Umbilical cord (tissue), 1 donor: ENCODE measurements at regions not wholly inside any gene's neighbourhood (a gene's known extent, or its start where the extent isn't known, plus 50 kb on each side); places are given as distances from the start of the nearest gene placed in this dataset.
A peak's percentile ranks its signal among the peaks of the same experiment; 100 is the strongest.

Experiments used
- DNase-seq: peaks from one replicate; pipeline ENCODE4 v3.0.0-alpha.2; 2015; ENCODE audit warnings: low spot score

DNA sequence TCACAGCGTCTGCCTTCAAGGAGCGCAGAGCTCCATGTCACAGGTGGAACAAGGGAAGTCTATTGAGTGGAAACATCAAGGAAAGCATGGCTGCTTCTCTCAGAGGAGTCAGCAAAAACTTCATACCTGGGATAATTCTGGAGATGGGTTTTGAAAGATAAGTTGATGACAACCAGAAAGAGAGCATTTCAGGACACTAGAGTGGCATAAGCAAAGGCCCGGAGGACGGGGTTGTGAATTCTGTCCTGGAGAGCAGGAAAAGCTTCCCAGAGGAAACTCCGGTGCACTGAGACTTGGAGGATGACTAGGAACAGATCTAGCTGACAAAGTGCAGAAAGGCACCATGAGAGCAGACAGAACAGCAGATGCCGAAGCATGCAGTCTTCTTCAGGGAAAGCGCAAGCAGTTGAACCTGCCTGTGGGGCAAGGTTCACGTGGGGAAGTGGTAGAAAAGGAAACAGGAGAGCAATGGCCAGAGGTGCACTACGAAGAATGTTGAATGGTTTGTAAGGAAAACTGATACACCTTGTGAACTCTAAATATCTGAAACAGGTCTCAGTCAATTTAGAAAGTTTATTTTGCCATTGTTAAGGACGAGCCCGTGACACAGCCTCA, 222.9 kb downstream of the PLPP3 start:
- DNase-seq: no peak

DNA sequence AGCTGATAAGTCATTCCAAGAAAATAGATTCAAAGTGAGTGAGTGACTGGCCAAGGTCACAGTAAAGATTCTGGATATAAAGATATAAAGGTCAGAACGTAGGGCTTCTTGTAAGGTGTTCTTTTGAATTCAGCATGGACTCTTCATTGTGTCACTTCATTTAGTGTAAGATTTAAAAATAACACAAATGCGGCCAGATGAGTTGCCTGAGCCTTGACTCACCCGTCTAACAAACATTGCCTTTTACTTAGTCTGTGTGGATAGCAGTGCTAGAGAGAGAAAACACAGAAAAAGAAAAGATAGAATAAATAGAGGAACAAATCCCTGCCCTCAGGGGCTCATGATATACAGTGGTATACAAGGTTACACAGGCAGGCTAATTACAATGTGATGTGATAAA, 223.4 kb downstream of the PLPP3 start:
- DNase-seq: no peak

DNA sequence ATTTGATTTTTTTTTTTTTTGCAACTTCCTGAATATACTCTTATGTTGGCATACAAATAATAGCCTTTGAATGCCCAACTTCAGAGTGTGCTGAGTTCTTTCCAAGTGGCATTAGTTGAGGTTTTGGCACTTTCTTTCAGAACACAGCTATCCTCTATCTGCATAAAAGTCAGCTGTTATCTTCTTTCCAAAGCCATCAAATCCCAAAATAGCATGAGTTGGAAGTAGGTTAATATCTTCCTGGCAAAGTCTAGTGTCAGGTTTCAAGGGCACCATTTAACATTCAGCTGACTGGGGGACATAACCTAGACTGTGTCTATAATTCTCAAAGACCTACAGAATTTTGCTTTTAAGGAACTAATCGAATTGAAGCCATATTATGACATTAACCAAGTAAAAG, 223.9 kb downstream of the PLPP3 start:
- peak; percentile 55 for DNase-seq

DNA sequence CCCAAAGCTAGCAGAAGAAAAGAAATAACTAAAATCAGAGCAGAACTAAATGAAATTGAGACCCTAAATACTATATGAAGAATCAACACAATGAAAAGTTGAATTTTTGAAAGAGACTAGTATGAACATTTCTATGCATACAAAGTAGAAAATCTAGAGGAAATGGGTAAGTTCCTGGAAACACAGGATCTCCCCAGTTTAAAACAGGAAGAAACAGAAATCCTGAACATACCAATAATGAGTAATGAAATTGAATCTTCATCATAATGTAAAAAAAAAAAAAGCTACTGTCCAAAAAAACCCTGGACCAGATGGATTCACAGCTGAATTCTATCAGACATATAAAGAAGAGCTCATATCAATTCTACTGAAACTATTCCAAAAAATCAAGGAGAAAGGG, 233.5 kb downstream of the PLPP3 start:
- no peak for DNase-seq

DNA sequence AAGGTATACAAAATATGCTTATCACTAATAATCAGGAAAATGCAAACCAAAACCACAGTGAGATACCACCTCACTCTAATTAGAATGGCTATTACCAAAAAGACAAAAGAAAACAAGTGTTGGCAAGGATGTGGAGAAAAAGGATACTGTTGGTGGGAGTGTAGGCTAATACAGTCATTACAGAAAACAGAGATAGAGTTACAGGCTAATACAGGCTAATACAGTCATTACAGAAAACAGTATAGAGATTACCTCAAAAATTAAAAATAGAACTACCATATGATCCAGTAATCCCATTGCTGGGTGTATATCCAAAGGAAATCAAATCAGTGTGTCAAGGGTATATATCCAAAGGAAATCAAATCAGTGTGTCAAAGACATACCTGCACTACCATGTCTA, 238.4 kb downstream of the PLPP3 start:
- DNase-seq: no peak

DNA sequence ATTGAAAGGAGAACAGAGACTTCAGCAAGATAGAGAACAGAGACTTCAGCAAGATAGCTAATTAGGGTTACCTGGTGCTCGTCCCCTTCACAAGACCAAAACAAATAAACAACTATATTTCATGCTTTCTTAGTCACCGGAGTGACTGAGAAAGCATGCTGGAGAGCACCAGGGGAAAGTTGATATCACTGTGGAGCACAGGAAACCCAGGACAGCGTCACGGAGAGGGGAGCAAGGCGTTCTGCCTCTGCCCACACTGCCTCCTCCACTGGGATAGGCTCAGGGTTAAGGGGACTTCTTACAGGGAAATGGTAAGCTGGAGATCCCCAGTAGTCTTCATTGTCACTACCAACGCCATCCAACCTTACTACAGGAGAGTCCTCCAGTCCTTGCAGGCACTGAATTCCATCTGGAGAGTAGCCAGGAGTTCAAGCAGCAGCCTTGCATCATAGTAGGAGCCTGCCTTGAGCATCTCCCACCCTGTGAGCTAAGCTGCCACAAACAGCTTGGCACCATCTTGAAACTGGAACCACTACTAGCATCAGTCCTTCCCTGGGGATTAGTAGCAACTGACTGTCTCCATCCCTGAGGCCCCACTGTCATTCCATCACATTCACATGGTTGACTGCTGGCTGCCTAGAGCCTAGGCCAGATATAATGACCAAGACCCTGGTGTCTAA, 239.4 kb downstream of the PLPP3 start:
- no peak for DNase-seq

DNA sequence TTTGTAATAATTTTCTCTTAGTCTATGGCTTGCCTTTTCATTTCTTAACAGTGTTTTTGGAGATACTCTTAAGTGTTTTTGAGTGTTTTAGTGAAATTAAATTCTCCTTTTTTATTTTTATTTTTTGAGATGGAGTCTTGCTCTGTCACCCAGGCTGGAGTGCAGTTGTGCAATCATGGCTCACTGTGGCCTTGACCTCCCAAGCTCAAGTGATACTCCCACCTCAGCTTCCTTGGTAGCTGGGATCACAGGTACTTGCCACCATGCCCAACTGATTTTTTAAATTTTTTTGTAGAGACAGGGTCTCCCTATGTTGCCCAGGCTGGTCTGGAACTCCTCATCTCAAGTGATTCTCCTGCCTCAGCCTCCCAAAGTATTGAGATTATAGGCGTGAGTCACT, 240.3 kb downstream of the PLPP3 start:
- DNase-seq: no peak

DNA sequence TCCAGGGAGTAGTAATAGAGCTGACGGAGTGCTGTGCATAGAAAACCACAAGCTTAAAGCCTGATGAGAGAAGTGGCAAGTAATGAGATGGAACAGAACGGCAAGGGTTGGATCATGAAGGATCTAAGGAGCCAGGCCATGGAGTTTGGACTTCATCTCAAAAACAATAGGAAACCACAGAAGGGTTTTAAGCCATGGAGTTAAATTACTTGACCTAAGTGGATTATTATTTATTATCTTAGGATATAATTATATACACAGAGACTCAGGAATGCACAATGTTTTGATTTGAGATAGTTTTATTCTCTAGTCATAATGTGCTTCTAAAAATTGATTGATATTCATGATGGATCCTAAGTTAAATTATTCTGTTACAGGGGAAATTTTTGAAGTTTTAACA, 242.4 kb downstream of the PLPP3 start:
- no peak for DNase-seq

DNA sequence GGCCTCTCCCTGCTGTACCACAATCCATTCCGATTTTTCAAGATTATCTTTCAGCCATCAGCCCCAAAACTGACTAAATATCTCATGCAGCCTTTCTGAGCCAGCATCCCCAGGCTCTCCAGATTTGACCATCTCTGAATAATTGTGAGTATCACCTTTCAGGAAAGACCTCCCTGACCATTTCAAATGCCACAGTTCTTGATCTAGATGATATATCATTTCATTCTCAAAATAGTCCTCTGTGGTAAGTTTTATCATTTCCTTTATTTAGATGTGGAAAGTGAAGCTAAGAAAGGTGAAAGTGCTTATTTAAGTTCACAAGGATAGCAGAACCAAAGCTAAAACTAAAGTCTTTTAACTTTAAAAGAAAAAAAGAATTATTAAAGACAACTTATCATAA, 244.0 kb downstream of the PLPP3 start:
- no peak for DNase-seq

DNA sequence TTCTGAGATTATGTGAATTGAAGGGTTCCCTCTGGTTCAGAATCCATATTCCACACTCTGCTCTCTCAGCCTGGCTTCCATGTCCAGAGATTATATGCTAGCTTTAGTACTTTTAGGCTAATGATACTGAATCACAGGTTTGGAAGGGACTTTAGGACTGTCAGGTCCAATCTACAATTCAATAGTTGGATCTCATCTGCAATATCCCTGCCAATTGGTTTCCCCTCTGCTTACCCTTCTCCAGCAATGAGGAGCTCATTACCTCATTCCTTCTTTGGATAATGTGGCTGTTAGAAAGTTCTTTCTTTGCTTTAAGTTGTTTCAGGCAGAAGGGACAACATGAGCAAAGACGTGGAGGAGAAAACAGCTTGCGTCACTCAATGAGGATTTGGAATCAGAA, 245.3 kb downstream of the PLPP3 start:
- DNase-seq: no peak

DNA sequence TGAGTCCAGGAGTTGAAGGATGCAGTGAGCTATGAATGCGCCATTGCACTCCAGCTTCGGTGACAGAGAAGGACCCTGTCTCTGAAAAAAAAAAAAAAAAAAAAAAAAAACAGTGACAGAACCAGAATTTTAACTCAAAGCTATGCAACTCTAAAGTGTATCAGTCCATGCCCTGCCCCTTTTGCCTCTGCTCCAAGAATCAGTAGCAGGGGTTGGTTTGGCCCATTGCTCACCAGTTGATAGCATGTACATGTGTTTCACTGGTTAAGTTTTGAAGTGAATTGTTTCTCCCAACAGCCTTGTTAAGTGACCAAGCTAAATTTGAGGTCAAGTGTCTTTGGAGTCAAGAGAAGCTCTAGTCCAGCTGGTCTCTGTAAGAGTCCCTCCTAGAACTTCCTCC, 245.9 kb downstream of the PLPP3 start:
- no peak for DNase-seq

DNA sequence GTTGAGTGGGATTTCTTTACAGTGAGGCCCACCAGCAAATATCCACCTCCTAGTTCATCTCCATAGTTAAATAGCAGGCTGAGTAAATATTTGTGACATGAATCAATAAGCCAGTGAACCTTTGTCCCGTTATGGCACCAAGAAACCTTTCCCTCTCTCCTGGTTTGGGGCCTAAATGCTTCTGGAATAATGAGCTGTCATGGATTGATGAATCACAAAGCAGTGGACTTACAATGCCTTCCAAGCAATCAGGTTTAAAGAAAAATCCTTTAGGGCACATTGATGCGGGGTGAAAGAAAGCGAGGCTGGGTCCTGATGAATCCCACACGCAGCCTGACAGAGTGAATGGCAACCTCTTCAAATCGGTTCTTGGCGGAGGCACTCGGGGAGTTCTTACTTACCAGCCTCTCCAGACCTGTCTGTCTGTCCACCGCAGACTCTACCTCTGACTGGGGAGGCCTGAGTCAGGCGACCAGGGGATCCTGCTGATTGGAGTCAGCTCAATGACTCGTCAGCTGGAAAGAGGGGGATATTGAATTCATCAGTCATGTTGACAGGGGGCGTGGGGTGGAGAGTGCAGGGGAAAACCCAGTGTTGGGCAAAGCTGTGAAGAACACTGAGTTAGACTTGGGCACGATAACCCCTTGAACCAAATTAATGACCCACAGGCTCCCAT, 247.3 kb downstream of the PLPP3 start:
- DNase-seq: no peak

DNA sequence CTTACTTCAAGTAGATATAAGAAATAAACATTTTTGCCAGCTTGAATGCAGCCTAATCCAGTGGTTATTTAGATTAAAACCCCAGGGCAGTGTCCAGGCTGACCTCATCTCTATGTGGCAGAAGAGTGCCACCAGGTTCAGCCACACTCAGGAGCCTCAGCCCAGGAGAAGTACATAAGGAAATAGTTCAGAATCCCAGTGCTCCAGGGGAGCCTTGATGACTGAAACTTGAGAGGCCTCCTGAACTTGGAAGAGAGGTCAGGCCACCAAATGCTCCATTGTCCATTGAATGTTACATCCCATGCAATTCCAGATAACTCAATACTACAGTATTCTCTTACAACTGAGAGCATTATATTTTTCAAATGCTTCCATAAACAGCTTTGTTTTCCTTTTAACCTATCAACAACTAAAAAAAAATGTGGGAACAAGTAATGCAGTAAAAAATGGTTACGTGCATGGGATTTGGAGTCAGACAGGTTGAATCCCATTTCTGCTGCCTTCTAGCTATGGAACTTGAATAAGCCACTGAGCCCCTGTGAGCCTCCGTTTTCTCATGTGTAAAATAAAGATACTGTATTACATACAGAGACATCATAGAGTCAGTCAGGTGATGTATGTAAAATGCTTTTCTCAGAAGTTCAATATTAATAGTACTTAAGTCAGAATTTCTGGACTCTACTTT, 248.0 kb downstream of the PLPP3 start:
- DNase-seq: no peak

DNA sequence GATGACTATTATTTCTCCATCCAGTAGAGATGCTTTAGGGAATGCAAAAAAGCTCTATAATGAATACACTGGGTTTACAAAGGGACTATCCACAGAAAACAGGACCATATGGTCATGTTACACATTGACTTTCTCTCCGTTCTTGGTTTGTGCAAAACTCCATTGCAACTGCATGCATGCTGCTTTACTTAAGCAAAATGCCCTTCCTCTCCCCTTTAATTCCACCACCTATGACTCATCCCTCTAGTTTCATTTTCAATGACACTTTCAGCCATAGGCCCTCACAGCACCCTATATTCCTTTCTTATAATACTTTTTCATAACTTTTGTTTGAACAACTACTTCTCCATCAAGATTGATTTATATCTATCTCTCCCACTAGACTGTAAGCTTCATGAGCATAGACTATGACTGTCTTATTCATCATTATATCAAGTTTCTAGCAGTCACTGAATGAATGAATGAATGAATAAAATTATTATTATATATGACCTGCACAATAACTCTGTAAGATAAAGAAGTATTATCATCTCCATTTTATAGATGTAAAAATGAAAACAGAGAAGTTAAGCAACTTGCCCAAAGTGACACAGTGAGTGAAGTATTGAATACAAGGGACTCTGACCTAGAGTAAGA, 248.9 kb downstream of the PLPP3 start:
- peak; percentile 36 for DNase-seq

DNA sequence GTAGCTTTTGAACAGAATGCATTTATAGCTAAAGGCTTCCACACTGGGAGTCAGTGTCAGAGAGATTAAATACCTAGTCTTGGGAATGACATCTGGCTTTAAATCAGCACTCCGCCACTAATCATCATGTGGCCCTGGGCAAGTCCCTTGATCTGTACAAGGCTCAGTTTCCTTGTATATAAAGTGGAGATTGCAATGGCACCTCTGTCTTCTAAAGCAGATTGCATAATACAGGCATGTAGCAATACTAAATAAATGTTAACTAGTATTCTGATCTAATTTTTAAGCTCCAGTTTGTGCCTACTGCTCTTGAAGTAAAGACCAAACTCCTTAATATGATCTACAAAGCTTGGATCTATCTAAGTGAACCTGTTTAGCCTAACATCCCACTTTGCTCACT, 249.4 kb downstream of the PLPP3 start:
- DNase-seq: no peak

DNA sequence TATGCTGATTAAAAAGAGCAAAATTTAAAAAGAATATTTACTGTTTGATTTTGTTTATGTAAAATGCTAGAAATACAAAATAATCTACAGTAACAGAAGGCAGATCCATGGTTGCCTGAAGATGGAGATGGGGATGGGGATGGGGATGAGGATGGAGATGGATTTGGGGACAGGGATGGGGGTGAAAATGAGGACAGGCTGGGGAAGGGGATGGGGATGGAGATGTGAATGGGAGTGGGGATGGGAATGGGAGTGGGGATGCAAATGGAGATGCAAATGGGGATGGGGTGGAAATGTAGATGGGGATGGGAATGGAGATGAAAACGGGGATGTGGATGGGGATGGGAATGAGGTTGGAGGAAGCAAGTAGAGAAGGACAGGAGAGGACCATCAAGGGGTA, 252.2 kb downstream of the PLPP3 start:
- no peak for DNase-seq

DNA sequence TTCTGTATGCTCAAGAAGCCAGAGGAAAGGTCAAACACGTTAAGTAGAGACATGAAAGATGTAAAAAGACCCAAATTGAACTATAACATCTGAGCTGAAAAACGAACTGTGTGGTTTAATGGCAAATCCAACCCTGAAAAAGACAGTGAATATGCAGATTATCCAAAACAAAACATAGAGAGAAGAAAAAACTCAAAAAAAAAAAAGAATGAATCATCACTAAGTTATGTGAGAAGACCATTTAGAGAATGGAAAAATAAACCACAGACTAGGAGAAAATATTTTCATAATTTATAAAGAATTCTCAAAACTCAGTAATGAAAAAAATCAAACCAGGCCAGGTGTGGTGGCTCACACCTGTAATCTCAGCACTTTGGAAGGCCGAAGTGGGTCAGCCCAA, 253.3 kb downstream of the PLPP3 start:
- no peak for DNase-seq

DNA sequence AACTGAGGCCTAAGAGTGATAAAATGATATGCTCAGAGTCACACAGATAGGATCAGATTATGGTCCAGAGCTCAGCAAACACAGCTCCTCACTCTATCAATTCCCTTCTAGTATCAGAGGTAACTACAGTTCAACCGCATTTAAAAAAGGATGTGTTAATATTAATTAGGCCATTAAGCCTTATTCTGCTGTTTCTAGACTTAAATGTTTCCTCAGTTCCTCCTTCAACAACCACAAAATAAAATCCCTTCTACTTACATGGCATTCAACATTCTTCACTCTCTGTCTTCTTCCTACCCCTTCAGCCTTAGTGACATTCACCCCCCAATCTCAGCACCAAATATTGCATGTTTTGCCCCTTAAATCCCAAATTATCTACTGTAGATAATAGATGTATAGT, 254.9 kb downstream of the PLPP3 start:
- DNase-seq: no peak

DNA sequence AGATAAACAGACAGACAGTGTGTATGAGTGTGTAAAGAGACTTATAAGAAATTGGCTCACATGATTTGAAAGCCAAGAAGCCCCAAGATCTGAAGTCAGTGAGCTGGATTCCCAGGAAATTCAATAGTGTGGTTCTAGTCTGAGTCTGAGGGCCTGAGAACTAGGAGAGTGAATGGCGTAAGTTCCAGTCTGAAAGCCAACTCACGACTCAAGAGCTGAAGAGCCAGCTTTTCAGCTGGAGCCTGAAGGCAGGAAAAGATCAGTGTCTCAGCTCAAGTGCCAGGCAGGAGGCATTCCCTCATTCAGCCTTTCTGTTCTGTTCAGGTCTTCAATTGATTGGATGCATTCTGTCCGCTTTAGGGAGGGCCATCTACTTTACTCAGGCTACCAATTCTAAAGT, 257.2 kb downstream of the PLPP3 start:
- DNase-seq: no peak

DNA sequence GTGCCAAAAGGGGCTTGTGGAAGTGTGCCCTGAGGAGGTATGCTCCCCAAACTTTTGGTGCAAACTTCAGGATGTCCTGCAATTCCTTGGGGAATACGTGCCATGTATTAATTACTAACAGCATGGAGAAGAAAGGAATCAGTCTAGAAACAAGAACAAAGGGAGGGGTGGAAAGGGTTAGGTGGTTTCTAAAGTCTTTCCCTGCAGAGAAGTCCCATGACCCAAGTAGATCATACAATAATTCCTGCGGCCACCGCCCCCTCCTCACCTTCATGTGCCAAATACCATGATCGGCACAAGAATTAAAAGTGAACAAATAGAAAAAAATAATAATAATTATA, 258.2 kb downstream of the PLPP3 start:
- no peak for DNase-seq

DNA sequence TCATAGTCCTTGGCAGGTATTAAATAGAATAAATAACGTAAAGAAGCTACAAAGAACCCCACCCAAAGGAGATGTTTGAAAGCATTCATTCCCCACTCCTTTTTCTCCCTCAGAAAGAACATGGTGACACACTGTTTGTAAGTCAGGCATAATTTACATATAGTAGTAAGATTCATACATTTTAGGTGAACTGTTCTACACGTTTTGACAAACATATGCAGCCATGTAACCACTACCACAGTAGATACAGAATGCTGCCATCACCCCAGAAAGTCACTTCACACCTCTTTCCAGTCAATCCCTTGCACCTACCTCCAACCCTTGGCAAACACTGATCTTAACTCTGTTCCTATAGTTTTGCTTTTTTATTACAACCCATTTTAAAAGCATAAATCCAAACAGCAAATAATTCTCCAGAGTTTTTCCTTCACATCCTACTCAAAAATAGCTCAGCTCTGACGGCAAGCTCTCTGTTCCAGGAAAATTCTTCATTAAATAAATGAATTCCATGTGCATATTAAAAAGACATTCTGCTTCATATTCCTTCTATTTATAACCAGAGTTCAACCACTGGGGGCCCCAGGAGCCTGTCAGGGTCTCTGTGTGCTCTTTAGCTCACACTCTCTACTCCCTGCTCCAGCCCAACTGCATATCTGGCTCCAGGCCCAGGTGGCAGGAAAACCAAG, 258.8 kb downstream of the PLPP3 start:
- no peak for DNase-seq

DNA sequence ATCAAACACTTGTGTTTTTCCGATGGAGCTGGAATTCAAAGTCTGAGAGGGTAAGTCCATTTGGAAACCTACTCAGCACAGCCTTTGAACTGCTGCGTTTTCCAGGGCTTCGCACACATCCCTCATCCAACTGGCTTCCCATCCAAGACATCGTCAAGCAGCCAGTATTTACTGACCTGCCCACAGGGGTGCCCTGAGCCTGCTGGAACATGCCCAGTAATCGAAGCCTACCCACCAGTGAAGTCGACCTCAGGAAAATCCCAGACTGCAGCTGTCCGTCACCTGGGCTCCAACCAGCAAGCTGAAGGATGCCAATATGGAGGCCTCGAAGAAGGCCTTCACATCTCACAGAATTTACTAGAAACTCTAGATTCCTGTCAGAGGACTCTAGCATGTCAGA, 261.6 kb downstream of the PLPP3 start:
- no peak for DNase-seq
